CD4-positive, alpha-beta T cell (primary cell): ENCODE measurements at regions not wholly inside any gene's neighbourhood (a gene's known extent, or its start where the extent isn't known, plus 50 kb on each side); places are given as distances from the start of the nearest gene placed in this dataset.

Source experiments
- ATAC-seq: fragments of 200-7000 bp; cut with Tn5 transposase; one replicate; pipeline ENCODE4 v1.10.0; 2022; ENCODE audit warnings: mild to moderate bottlenecking; ENCODE audit not compliant: poor library complexity
- CTCF ChIA-PET: fragments of 350-600 bp; sonication (Branson Sonifier 250); formaldehyde crosslinking; loops from one replicate; lab custom pipeline; 2021; ENCODE audit warnings: antibody characterized with exemption, inconsistent platforms; lab: Charles Lee
- POLR2A ChIA-PET: fragments of 350-600 bp; sonication (Branson Sonifier 250); formaldehyde crosslinking; loops from one replicate; lab custom pipeline; 2021; ENCODE audit warnings: antibody characterized with exemption, inconsistent platforms; lab: Charles Lee
- DNase-seq, 14 experiments: peaks; one replicate each; pipeline ENCODE4 v3.0.0-alpha.2; 2013 to 2020; ENCODE audit warnings: mixed read lengths in 2 of 14
- H3K27ac ChIP-seq, 2 donors: one replicate each; pipeline versions ENCODE4 v1.5.1 to v1.7.0; 2013; ENCODE audit warnings: low read length in 2 of 2, low read depth in 1 of 2, mild to moderate bottlenecking in 1 of 2
- H3K27me3 ChIP-seq, 2 experiments: 1 replicate in 1 of 2; 2 replicates in 1 of 2; pipeline versions ENCODE4 v1.6.1 to v1.7.0; 2013; ENCODE audit warnings: low read length in 2 of 2, control low read depth in 1 of 2, mild to moderate bottlenecking in 1 of 2, moderate library complexity in 1 of 2; ENCODE audit not compliant: insufficient read depth in 2 of 2, control insufficient read depth in 1 of 2
- H3K36me3 ChIP-seq: one replicate; pipeline ENCODE4 v1.6.1; 2013; ENCODE audit warnings: low read length, control low read depth; ENCODE audit not compliant: insufficient read depth
- H3K4me1 ChIP-seq: one replicate; pipeline ENCODE4 v1.6.1; 2013; ENCODE audit warnings: low read length, control low read depth; ENCODE audit not compliant: insufficient read depth
- H3K4me3 ChIP-seq: one replicate; pipeline ENCODE4 v1.5.1; 2013; ENCODE audit warnings: mild to moderate bottlenecking, low read length, moderate library complexity
- H3K9me3 ChIP-seq, 2 experiments: 1 replicate in 1 of 2; 2 replicates in 1 of 2; pipeline versions ENCODE4 v1.6.1 to v1.7.0; 2013; ENCODE audit warnings: low read length in 2 of 2, mild to moderate bottlenecking in 2 of 2, control low read depth in 1 of 2, moderate library complexity in 1 of 2; ENCODE audit not compliant: control insufficient read depth in 1 of 2, insufficient read depth in 1 of 2
- H3K27ac Mint-ChIP-seq: one replicate; pipeline ENCODE4 v1.8.0; 2020; ENCODE audit warnings: mixed read lengths
- H3K27me3 Mint-ChIP-seq: one replicate; pipeline ENCODE4 v1.8.0; 2021; ENCODE audit warnings: mixed read lengths
- H3K36me3 Mint-ChIP-seq: one replicate; pipeline ENCODE4 v1.8.0; 2021; ENCODE audit warnings: low read depth, mixed read lengths
- H3K4me1 Mint-ChIP-seq: one replicate; pipeline ENCODE4 v1.8.0; 2021; ENCODE audit warnings: low read depth, mixed read lengths
- H3K4me3 Mint-ChIP-seq: one replicate; pipeline ENCODE4 v1.8.0; 2020; ENCODE audit warnings: mild to moderate bottlenecking, mixed read lengths
- H3K9me3 Mint-ChIP-seq: one replicate; pipeline ENCODE4 v1.8.0; 2020; ENCODE audit warnings: mixed read lengths
- CTCF ChIP-seq: fragments of 200-600 bp; IDR thresholded peaks from one replicate; pipeline ENCODE4 v1.8.0; 2022; ENCODE audit warnings: antibody characterized with exemption, mild to moderate bottlenecking
- intact Hi-C, 2 experiments: fragments of 100-400 bp; cut with DNase I in 1 of 2; cut with micrococcal nuclease in 1 of 2; formaldehyde crosslinking; loops; one replicate each; pipeline versions ENCODE4 v1.15.1 to v1.9.0; 2023 to 2025; cut with DNase I, micrococcal nuclease

GRCh38 chr12:25868193-25868592 is 90.3 kb upstream of the RASSF8 start:
- H3K27ac Mint-ChIP-seq: no peak overlapping the region
- ATAC-seq: no peak

GRCh38 chr12:25872137-25872536 is 86.3 kb upstream of the RASSF8 start:
- Mint-ChIP-seq H3K4me1 (no peaks in the 10 kb centered on the region), H3K4me3 (no peak overlapping the region), H3K27me3 (no peaks in the 10 kb centered on the region), H3K27ac (no peak overlapping the region), H3K36me3 (no peaks in the 10 kb centered on the region), H3K9me3 (peaks cover 4% of the 10 kb centered on the region)
- no peaks in the 10 kb centered on the region for H3K4me1 ChIP-seq
- ChIA-PET POLR2A (no interaction called here), CTCF (no interaction called here)
- H3K36me3 ChIP-seq: no peaks in the 10 kb centered on the region
- no peak for TF ChIP-seq CTCF
- intact Hi-C loops: no loop called here
- H3K9me3 ChIP-seq: peaks cover 0 to 8% of the 10 kb centered on the region in 2 experiments
- ATAC-seq (no peak), DNase-seq (no peak)
- no peak overlapping the region for H3K4me3 ChIP-seq
- H3K27me3 ChIP-seq: peaks cover 0 to 2% of the 10 kb centered on the region in 2 experiments
- no peak overlapping the region for H3K27ac ChIP-seq

More at GRCh38 chr12:25868193-25868592, 90.3 kb upstream of the RASSF8 start:
- no peak overlapping the region for H3K4me3 Mint-ChIP-seq
- intact Hi-C loops: no loop called here
- H3K9me3 Mint-ChIP-seq: peaks cover 6% of the 10 kb centered on the region
- no peak for DNase-seq
- no peaks in the 10 kb centered on the region for H3K36me3 Mint-ChIP-seq
- no peak for TF ChIP-seq CTCF
- H3K9me3 ChIP-seq: peaks cover 0 to 16% of the 10 kb centered on the region in 2 experiments
- no peaks in the 10 kb centered on the region for H3K27me3 Mint-ChIP-seq
- H3K4me3 ChIP-seq: no peak overlapping the region
- POLR2A ChIA-PET: no interaction called here
- no peaks in the 10 kb centered on the region for H3K4me1 Mint-ChIP-seq
- no peaks in the 10 kb centered on the region for H3K4me1 ChIP-seq
- H3K27ac ChIP-seq: no peak overlapping the region
- CTCF ChIA-PET: interaction anchor here (0.6 kb wide), 1 partner anchor 29 kb away, joined by 3 read pairs; no protein-coding TSS in a partner anchor
- H3K27me3 ChIP-seq: peaks cover 0 to 2% of the 10 kb centered on the region in 2 experiments
- H3K36me3 ChIP-seq: no peaks in the 10 kb centered on the region

GRCh38 chr12:25875661-25876060 is 82.8 kb upstream of the RASSF8 start:
- H3K36me3 Mint-ChIP-seq: no peaks in the 10 kb centered on the region
- Histone ChIP-seq H3K36me3 (no peaks in the 10 kb centered on the region), H3K27ac (no peak overlapping the region), H3K9me3 (peaks cover 0 to 4% of the 10 kb centered on the region in 2 experiments), H3K4me3 (no peak overlapping the region), H3K27me3 (peaks cover 0 to 2% of the 10 kb centered on the region in 2 experiments), H3K4me1 (no peaks in the 10 kb centered on the region)
- no peak overlapping the region for H3K27ac Mint-ChIP-seq
- H3K27me3 Mint-ChIP-seq: no peaks in the 10 kb centered on the region
- POLR2A ChIA-PET: no interaction called here
- ATAC-seq (no peak), DNase-seq (no peak)
- no peak for TF ChIP-seq CTCF
- H3K4me1 Mint-ChIP-seq: no peaks in the 10 kb centered on the region
- H3K4me3 Mint-ChIP-seq: no peak overlapping the region
- H3K9me3 Mint-ChIP-seq: peaks cover 3% of the 10 kb centered on the region
- intact Hi-C loops: no loop called here
- CTCF ChIA-PET: no interaction called here
